ENCODE measurements at regions not wholly inside any gene's neighbourhood (a gene's known extent, or its start where the extent isn't known, plus 50 kb on each side); places are given as distances from the start of the nearest gene placed in this dataset.

GRCh38 chr6:54694928-54695532 lies 151.5 kb upstream of the FAM83B start:
- TF ChIP-seq, protein P1, sequence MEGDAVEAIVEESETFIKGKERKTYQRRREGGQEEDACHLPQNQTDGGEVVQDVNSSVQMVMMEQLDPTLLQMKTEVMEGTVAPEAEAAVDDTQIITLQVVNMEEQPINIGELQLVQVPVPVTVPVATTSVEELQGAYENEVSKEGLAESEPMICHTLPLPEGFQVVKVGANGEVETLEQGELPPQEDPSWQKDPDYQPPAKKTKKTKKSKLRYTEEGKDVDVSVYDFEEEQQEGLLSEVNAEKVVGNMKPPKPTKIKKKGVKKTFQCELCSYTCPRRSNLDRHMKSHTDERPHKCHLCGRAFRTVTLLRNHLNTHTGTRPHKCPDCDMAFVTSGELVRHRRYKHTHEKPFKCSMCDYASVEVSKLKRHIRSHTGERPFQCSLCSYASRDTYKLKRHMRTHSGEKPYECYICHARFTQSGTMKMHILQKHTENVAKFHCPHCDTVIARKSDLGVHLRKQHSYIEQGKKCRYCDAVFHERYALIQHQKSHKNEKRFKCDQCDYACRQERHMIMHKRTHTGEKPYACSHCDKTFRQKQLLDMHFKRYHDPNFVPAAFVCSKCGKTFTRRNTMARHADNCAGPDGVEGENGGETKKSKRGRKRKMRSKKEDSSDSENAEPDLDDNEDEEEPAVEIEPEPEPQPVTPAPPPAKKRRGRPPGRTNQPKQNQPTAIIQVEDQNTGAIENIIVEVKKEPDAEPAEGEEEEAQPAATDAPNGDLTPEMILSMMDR (IDR thresholded peaks at IDR 0.05; ENCODE audit: low read depth, low read length, poor library complexity, severe bottlenecking) = no peak
- TF ChIP-seq EZH2phosphoT487 (IDR thresholded peaks at IDR 0.05; ENCODE audit: borderline replicate concordance, low read length) = no peak

Measured in DOHH2 (cell line).